ENCODE measurements at regions not wholly inside any gene's neighbourhood (a gene's known extent, or its start where the extent isn't known, plus 50 kb on each side); places are given as distances from the start of the nearest gene placed in this dataset.

- TF ChIP-seq ZNF169 (tag by site-specific recombination; IDR thresholded peaks at IDR 0.05): no peak
- no peak for TF ChIP-seq ZNF624 (tag by site-specific recombination; IDR thresholded peaks at IDR 0.05)
- TF ChIP-seq ZNF558 (tag by site-specific recombination; IDR thresholded peaks at IDR 0.05): no peak
- peak; percentile 27; the same call in 1 of the 2 replicates for TF ChIP-seq TRIM28 (IDR thresholded peaks at IDR 0.05; ENCODE audit: borderline replicate concordance, low read length)
- TF ChIP-seq HOXC10 (CRISPR knock-in tag; IDR thresholded peaks at IDR 0.05): no peak
- TF ChIP-seq KLF17 (tag by site-specific recombination; IDR thresholded peaks at IDR 0.05): no peak
- no peak for TF ChIP-seq ZNF138 (tag by site-specific recombination; IDR thresholded peaks at IDR 0.05; ENCODE audit: borderline replicate concordance)
- no peak for TF ChIP-seq ZBTB10 (tag by site-specific recombination; IDR thresholded peaks at IDR 0.05)
- TF ChIP-seq KLF1 (tag by site-specific recombination; IDR thresholded peaks at IDR 0.05): peak; percentile 59
- no peak for TF ChIP-seq ZNF157 (tag by site-specific recombination; IDR thresholded peaks at IDR 0.05)
- TF ChIP-seq ZFHX2 (tag by site-specific recombination; conservative IDR thresholded peaks at IDR 0.05): peak; percentile 48; the same call in 1 of the 2 replicates
- peak; percentile 48; the same call in 1 of the 2 replicates for TF ChIP-seq FEZF1 (tag by site-specific recombination; IDR thresholded peaks at IDR 0.05)
- no peak for TF ChIP-seq ZNF830 (tag by site-specific recombination; IDR thresholded peaks at IDR 0.05; ENCODE audit: low read depth)
- no peak for TF ChIP-seq ZNF311 (tag by site-specific recombination; IDR thresholded peaks at IDR 0.05; ENCODE audit: borderline replicate concordance)
- no peak for TF ChIP-seq ZNF423 (tag by site-specific recombination; IDR thresholded peaks at IDR 0.05)
- TF ChIP-seq ZNF544 (tag by site-specific recombination; IDR thresholded peaks at IDR 0.05): no peak
- TF ChIP-seq ZNF747 (tag by site-specific recombination; IDR thresholded peaks at IDR 0.05): no peak
- no peak for TF ChIP-seq ZNF155 (tag by site-specific recombination; IDR thresholded peaks at IDR 0.05)
- TF ChIP-seq SCRT2 (tag by site-specific recombination; IDR thresholded peaks at IDR 0.05): no peak
- no peak for TF ChIP-seq ZNF677 (tag by site-specific recombination; IDR thresholded peaks at IDR 0.05)
- no peak for TF ChIP-seq BCL6B (tag by site-specific recombination; IDR thresholded peaks at IDR 0.05)
- peak; percentile 50; the same call in 1 of the 2 replicates for TF ChIP-seq EGR2 (tag by site-specific recombination; IDR thresholded peaks at IDR 0.05; ENCODE audit: low read depth)
- TF ChIP-seq ZNF404 (tag by site-specific recombination; IDR thresholded peaks at IDR 0.05): no peak
- no peak for TF ChIP-seq ZNF560 (tag by site-specific recombination; IDR thresholded peaks at IDR 0.05; ENCODE audit: borderline replicate concordance)
- TF ChIP-seq GLIS1 (tag by site-specific recombination; IDR thresholded peaks at IDR 0.05): no peak
- TF ChIP-seq ZNF202 (tag by site-specific recombination; IDR thresholded peaks at IDR 0.05; ENCODE audit: borderline replicate concordance): no peak
- no peak for TF ChIP-seq ZNF140 (tag by site-specific recombination; IDR thresholded peaks at IDR 0.05)
- TF ChIP-seq ZNF2 (tag by site-specific recombination; IDR thresholded peaks at IDR 0.05): no peak
- no peak for TF ChIP-seq ZNF571 (tag by site-specific recombination; IDR thresholded peaks at IDR 0.05)
- TF ChIP-seq ZIC2 (tag by site-specific recombination; IDR thresholded peaks at IDR 0.05): no peak
- TF ChIP-seq ZNF777 (tag by site-specific recombination; IDR thresholded peaks at IDR 0.05; ENCODE audit: borderline replicate concordance): no peak
- TF ChIP-seq KLF8 (tag by site-specific recombination; IDR thresholded peaks at IDR 0.05): no peak
- no peak for TF ChIP-seq ZBTB26 (tag by site-specific recombination; optimal IDR thresholded peaks at IDR 0.05)
- TF ChIP-seq SALL2 (tag by site-specific recombination; IDR thresholded peaks at IDR 0.05; ENCODE audit: borderline replicate concordance): no peak
- TF ChIP-seq ZNF548 (tag by site-specific recombination; IDR thresholded peaks at IDR 0.05): no peak
Measured at GRCh38 chr1:112840631-112841624, 115.1 kb downstream of the SLC16A1 start (continued).

Measured in HEK293 (cell line).